Stomach (tissue), 8 donors: ENCODE measurements at regions not wholly inside any gene's neighbourhood (a gene's known extent, or its start where the extent isn't known, plus 50 kb on each side); places are given as distances from the start of the nearest gene placed in this dataset.

Experiments
- DNase-seq, 2 donors: peaks; one replicate each; pipeline versions ENCODE4 v3.0.0 to v3.0.0-alpha.2; 2013 to 2019
- H3K27ac ChIP-seq, 5 donors: fragments of 200-600 bp in 4 of 5; sonication (generic) in 4 of 5; one replicate each; pipeline ENCODE4 v1.5.1; 2013 to 2019; ENCODE audit warnings: mild to moderate bottlenecking in 1 of 5, moderate library complexity in 1 of 5
- H3K27me3 ChIP-seq, 3 donors: fragments of 200-600 bp; sonication (generic); one replicate each; pipeline ENCODE4 v1.5.1; 2017 to 2019; ENCODE audit warnings: mixed run types in 1 of 3
- H3K36me3 ChIP-seq, 4 donors: fragments of 200-600 bp; sonication (generic); 1 replicate in 3 of 4; 2 replicates in 1 of 4; pipeline ENCODE4 v1.5.1; 2016 to 2019
- H3K4me1 ChIP-seq, 4 donors: fragments of 200-600 bp; sonication (generic); one replicate each; pipeline ENCODE4 v1.5.1; 2016 to 2019
- H3K4me3 ChIP-seq, 4 donors: fragments of 200-600 bp; sonication (generic) in 3 of 4; one replicate each; pipeline ENCODE4 v1.5.1; 2016 to 2019; ENCODE audit warnings: mild to moderate bottlenecking in 1 of 4
- H3K9me3 ChIP-seq, 4 donors: fragments of 200-600 bp; sonication (generic); one replicate each; pipeline ENCODE4 v1.5.1; 2016 to 2019
- EP300 ChIP-seq: sonication (generic); formaldehyde crosslinking; IDR thresholded peaks from one replicate; pipeline ENCODE4 v1.6.1; 2017; ENCODE audit warnings: antibody characterized with exemption
- POLR2A ChIP-seq, 4 donors: fragments of 450-650 bp; IDR thresholded peaks; one replicate each; pipeline ENCODE4 v1.6.1; 2016; ENCODE audit warnings: antibody characterized with exemption in 4 of 4, control low read depth in 2 of 4, mild to moderate bottlenecking in 1 of 4, moderate library complexity in 1 of 4
- POLR2AphosphoS5 ChIP-seq, 3 donors: sonication (generic); formaldehyde crosslinking; IDR thresholded peaks; one replicate each; pipeline ENCODE4 v1.6.1; 2016; ENCODE audit warnings: antibody characterized with exemption in 3 of 3
- WGBS, 5 donors: extraction: QIAGEN DNeasy Blood & Tissue Kit in 3 of 5; methylation state at CpG; one replicate each; pipeline versions ENCODE4 v1.1.5 to v1.1.7; 2013 to 2018; 5-methylcytosine and 5-hydroxymethylcytosine counted together
- intact Hi-C: fragments of 100-400 bp; cut with DNase I; formaldehyde crosslinking; loops from one replicate; pipeline ENCODE4 v1.15.1; 2023; ENCODE audit warnings: low total_unique reads
- TF ChIP-seq, protein P1 (sequence below), 7 experiments: fragments of 450-650 bp in 4 of 7; fragments of 200-600 bp in 3 of 7; sonication (generic) in 3 of 7; IDR thresholded peaks; one replicate each; pipeline ENCODE4 v1.5.1; 2016 to 2019; ENCODE audit warnings: antibody characterized with exemption in 7 of 7, control low read depth in 2 of 7, mild to moderate bottlenecking in 1 of 7
- donor health status: healthy with polysubstance abuse.
- donor health status: Bipolar disorder and iron deficiency.
- donor health status: healthy.

DNA sequence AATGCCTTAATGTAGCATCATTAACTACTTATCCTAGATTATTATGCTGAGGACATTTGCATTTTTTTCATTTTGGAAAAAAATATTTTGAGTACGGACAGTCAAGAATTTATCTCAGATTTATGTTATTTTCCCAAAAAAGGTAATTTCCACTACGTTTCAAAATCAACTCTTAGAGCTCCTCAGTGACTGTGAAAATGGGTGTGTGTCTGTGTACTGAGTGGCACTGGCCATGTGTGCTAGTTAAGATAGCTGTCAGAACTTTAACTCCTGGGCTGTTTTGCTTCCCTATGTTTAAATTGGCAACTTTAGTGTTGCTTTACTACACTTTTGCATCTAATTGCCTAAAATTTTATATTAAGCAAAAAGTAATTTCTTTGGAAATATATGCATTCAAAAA is 927.4 kb downstream of the EFNB2 start:
- no peaks in the 10 kb centered on the region for H3K36me3 ChIP-seq
- H3K4me1 ChIP-seq: peaks cover 0 to 8% (median 0%) of the 10 kb centered on the region in 4 donors
- 35 to 51% (median 40%) methylated on average over 2 of the region's 2 CpGs for WGBS, 5 donors
- H3K27ac ChIP-seq: no peak overlapping the region
- no peak overlapping the region for H3K4me3 ChIP-seq
- no peaks in the 10 kb centered on the region for H3K9me3 ChIP-seq
- DNase-seq: no peak
- TF ChIP-seq EP300: no peak
- TF ChIP-seq POLR2AphosphoS5 (IDR thresholded peaks at IDR 0.05): no peak
- TF ChIP-seq, protein P1, sequence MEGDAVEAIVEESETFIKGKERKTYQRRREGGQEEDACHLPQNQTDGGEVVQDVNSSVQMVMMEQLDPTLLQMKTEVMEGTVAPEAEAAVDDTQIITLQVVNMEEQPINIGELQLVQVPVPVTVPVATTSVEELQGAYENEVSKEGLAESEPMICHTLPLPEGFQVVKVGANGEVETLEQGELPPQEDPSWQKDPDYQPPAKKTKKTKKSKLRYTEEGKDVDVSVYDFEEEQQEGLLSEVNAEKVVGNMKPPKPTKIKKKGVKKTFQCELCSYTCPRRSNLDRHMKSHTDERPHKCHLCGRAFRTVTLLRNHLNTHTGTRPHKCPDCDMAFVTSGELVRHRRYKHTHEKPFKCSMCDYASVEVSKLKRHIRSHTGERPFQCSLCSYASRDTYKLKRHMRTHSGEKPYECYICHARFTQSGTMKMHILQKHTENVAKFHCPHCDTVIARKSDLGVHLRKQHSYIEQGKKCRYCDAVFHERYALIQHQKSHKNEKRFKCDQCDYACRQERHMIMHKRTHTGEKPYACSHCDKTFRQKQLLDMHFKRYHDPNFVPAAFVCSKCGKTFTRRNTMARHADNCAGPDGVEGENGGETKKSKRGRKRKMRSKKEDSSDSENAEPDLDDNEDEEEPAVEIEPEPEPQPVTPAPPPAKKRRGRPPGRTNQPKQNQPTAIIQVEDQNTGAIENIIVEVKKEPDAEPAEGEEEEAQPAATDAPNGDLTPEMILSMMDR (IDR thresholded peaks at IDR 0.05): no peak
- no peak for TF ChIP-seq POLR2A (IDR thresholded peaks at IDR 0.05)
- H3K27me3 ChIP-seq: no peaks in the 10 kb centered on the region
- intact Hi-C loops: no loop called here

DNA sequence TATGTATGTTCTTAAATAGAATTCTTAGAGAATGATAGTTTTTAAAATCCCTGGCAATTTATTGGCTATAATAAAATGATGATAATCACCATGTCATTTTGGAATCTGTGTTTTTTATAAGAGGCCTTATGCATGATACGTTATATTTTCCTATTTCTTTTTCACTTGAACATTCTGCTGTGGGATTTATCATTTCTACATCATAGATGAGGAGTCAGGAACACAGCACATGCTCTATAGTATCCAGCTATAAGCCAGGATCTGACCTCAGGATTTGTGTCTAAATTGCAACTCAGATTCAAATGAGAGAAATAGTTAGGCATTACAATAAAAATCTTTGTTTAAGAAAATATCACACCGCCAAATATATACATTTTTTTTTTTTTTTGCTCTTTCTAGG is 928.0 kb downstream of the EFNB2 start:
- TF ChIP-seq POLR2AphosphoS5 (IDR thresholded peaks at IDR 0.05): no peak
- Histone ChIP-seq H3K4me1 (peaks cover 0 to 8% (median 0%) of the 10 kb centered on the region in 4 donors), H3K27ac (no peak overlapping the region), H3K9me3 (no peaks in the 10 kb centered on the region), H3K4me3 (no peak overlapping the region), H3K27me3 (no peaks in the 10 kb centered on the region), H3K36me3 (no peaks in the 10 kb centered on the region)
- WGBS, 5 donors: 86 to 92% (median 89%) methylated on average over 2 of the region's 2 CpGs
- DNase-seq: no peak
- intact Hi-C loops: no loop called here

GRCh38 chr13:105607016-105607415 is 928.4 kb downstream of the EFNB2 start:
- H3K9me3 ChIP-seq: no peaks in the 10 kb centered on the region
- 8 to 30% (median 18%) methylated on average over 2 of the region's 2 CpGs for WGBS, 5 donors
- no peaks in the 10 kb centered on the region for H3K27me3 ChIP-seq
- peaks cover 0 to 8% (median 0%) of the 10 kb centered on the region in 4 donors for H3K4me1 ChIP-seq
- no peaks in the 10 kb centered on the region for H3K36me3 ChIP-seq
- DNase-seq: no peak
- intact Hi-C loops: no loop called here
- H3K27ac ChIP-seq: no peak overlapping the region
- no peak overlapping the region for H3K4me3 ChIP-seq
- TF ChIP-seq POLR2A (IDR thresholded peaks at IDR 0.05): no peak
- no peak for TF ChIP-seq POLR2AphosphoS5 (IDR thresholded peaks at IDR 0.05)
- no peak for TF ChIP-seq EP300
- TF ChIP-seq, protein P1 (IDR thresholded peaks at IDR 0.05): no peak

DNA sequence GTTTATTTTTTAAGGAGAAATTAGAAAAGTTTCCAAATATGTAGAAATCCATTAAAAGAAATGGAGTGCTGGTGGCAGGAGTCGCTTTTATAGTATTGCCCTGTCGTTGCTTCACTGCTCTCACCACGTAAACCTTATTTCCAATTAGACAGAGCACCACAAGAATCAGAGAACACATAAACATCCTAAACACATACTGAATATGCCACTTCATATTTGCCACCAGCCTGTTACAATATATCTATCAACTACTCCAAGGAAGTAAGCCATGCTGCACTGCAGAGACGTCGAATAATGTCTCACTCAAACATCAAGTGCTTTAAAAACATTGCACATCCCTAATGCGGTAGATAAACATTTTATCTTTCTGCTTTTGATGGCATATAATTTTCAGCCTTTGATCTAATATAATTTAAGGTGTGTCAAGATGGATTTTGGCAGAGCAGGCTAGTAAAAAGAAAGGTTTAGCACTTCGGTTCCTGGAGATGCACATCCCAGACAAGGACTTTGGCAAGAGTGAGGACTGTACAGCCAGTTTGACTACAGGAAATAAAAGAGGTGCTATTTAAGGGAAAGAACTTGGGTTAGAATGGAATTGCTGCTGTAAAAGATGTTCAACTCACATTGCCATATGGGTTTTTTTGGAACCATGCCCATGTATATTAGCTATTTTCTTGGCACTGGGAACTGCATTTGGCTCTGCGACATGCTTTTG is 932.3 kb downstream of the EFNB2 start:
- Histone ChIP-seq H3K9me3 (no peaks in the 10 kb centered on the region), H3K27ac (no peak overlapping the region), H3K36me3 (no peaks in the 10 kb centered on the region), H3K4me1 (no peaks in the 10 kb centered on the region), H3K27me3 (no peaks in the 10 kb centered on the region), H3K4me3 (no peak overlapping the region)
- peak in 1 of 2 donors; percentile 14 for DNase-seq
- TF ChIP-seq, protein P1 (IDR thresholded peaks at IDR 0.05): no peak
- TF ChIP-seq EP300 (no peak), POLR2AphosphoS5 (IDR thresholded peaks at IDR 0.05) (no peak), POLR2A (IDR thresholded peaks at IDR 0.05) (no peak)
- intact Hi-C loops: no loop called here
- WGBS, 5 donors: 72 to 82% (median 80%) methylated on average over 8 of the region's 8 CpGs

GRCh38 chr13:105599477-105600037 is 935.9 kb downstream of the EFNB2 start:
- Histone ChIP-seq H3K9me3 (no peaks in the 10 kb centered on the region), H3K27ac (no peak overlapping the region), H3K4me1 (no peaks in the 10 kb centered on the region), H3K36me3 (no peaks in the 10 kb centered on the region), H3K27me3 (no peaks in the 10 kb centered on the region), H3K4me3 (no peak overlapping the region)
- intact Hi-C loops: no loop called here
- 69 to 82% (median 79%) methylated on average over 6 of the region's 6 CpGs for WGBS, 5 donors
- no peak for DNase-seq
- TF ChIP-seq POLR2A (IDR thresholded peaks at IDR 0.05) (no peak), EP300 (no peak), POLR2AphosphoS5 (IDR thresholded peaks at IDR 0.05) (no peak)
- TF ChIP-seq, protein P1 (IDR thresholded peaks at IDR 0.05): no peak
